AG04450 (cell line): ENCODE measurements at regions not wholly inside any gene's neighbourhood (a gene's known extent, or its start where the extent isn't known, plus 50 kb on each side); places are given as distances from the start of the nearest gene placed in this dataset.
"Not testable (repeated sequence)": the region's sequence is repeated elsewhere in the genome, so short reads cannot be mapped to it uniquely, and the experiment has no call there.

Source experiments
- CTCF ChIA-PET: fragments of 300-600, 350-600 bp; formaldehyde crosslinking; extraction: SDS; loops from one replicate; lab custom pipeline; 2022; ENCODE audit warnings: antibody characterized with exemption, inconsistent platforms; lab: Charles Lee
- POLR2A ChIA-PET: fragments of 350-600 bp; formaldehyde crosslinking; extraction: SDS; loops from one replicate; lab custom pipeline; 2021; ENCODE audit warnings: antibody characterized with exemption, inconsistent platforms; lab: Yijun Ruan, JAX
- DNase-seq: peaks from one replicate; pipeline ENCODE4 v3.0.0-alpha.2; 2011; ENCODE audit warnings: low read depth, low spot score
- H3K27ac ChIP-seq: one replicate; pipeline ENCODE4 v1.5.1; 2012; ENCODE audit warnings: low read depth, low read length, control low read depth
- H3K27me3 ChIP-seq: one replicate; pipeline ENCODE4 v1.6.0; 2012; ENCODE audit warnings: low read length; ENCODE audit not compliant: control insufficient read depth, insufficient read depth
- H3K4me3 ChIP-seq: 2 replicates; pipeline ENCODE4 v1.5.1; 2011; ENCODE audit warnings: mild to moderate bottlenecking, low read depth, low read length, control low read depth
- H3K9me3 ChIP-seq: 2 replicates; pipeline ENCODE4 v1.5.1; 2012; ENCODE audit warnings: low read length; ENCODE audit not compliant: control insufficient read depth, insufficient read depth
- CTCF ChIP-seq: IDR thresholded peaks from 2 replicates; pipeline ENCODE4 v1.5.1; 2011; ENCODE audit warnings: low read depth, low read length, control low read depth, inconsistent platforms

GRCh38 chr1:213702703-213703102 lies 285.1 kb upstream of the PROX1 start:
- Histone ChIP-seq H3K27me3 (no peaks in the 10 kb centered on the region), H3K27ac (no peak overlapping the region), H3K4me3 (no peak overlapping the region), H3K9me3 (peaks cover 15% of the 10 kb centered on the region)
- ChIA-PET CTCF (no interaction called here), POLR2A (no interaction called here)
- no peak for DNase-seq
- no peak for TF ChIP-seq CTCF

DNA sequence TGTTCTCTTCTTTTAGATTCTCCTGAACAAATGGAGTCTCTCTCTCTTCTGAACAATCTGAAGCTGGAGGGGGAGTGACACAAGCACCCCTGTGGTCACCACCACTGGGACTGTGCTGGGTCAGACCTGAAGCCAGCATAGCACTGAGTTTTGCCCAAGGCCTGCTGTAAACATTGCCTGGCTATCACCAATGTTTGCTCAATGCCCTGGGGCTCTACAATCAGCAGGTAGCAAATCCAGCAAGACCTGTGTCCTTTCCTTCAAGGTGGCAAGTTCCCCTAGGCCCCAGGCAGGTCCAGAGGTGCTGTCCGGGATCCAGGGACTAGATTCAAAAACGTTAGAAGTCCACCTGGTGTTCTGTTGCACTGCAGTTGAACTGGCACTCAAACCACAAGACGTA lies 282.8 kb upstream of the PROX1 start:
- no peak overlapping the region for H3K27ac ChIP-seq
- no peak overlapping the region for H3K4me3 ChIP-seq
- CTCF ChIA-PET, result no interaction called here
- DNase-seq, result no peak
- TF ChIP-seq CTCF, result no peak
- POLR2A ChIA-PET, result no interaction called here
- no peaks in the 10 kb centered on the region for H3K27me3 ChIP-seq
- H3K9me3 ChIP-seq, result peaks cover 15% of the 10 kb centered on the region

DNA sequence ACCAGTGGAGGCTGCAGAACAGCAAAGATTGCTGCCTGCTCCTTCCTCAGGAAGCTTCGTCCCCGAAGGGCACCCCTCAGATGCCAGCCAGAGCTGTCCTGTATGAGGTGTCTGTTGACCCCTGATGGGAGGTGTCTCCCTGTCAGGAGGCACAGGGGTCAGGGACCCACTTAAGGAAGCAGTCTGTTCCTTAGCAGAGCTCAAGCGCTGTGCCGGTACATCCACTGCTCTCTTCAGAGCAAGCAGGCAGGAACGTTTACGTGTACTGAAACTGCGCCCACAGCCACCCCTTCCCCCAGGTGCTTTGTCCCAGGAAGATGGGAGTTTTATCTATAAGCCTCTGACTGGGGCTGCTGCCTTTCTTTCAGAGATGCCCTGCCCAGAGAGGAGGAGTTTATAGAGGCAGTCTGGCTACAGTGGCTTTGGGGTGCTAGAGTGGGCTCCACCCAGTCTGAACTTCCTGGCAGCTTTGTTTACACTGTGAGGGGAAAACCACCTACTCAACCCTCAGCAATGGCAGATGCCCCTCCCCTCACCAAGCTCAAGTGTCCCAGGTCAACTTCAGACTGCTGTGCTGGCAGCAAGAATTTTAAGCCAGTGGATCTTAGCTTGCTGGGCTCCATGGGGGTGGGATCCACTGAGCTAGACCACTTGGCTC lies 275.8 kb upstream of the PROX1 start:
- H3K9me3 ChIP-seq, CTCF ChIA-PET, DNase-seq, H3K4me3 ChIP-seq, H3K27ac ChIP-seq, POLR2A ChIA-PET, H3K27me3 ChIP-seq: not testable (repeated sequence)

DNA sequence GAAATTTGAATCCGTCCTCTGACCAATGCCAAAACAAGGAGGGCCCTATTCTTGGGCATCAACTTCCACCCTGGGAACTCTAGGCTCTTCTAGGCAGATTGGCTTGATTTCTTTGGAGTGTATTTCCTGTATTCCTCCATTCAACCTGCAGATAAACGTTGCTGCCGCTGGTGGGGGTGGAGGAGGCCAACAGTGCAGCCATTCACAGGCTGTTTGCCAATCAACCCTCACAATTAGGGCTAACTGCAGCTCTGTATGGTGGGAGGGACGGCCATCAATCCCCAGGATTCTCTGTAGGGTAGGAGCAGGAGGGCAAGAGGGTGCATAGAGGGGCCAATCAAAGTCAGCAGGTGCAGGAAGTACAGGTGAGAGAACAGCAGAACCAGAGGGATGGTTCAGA lies 273.1 kb upstream of the PROX1 start:
- no peak for DNase-seq
- no peak for TF ChIP-seq CTCF
- POLR2A ChIA-PET, result no interaction called here
- Histone ChIP-seq H3K27ac (no peak overlapping the region), H3K9me3 (peaks cover 14% of the 10 kb centered on the region), H3K4me3 (no peak overlapping the region), H3K27me3 (no peaks in the 10 kb centered on the region)
- CTCF ChIA-PET, result no interaction called here

DNA sequence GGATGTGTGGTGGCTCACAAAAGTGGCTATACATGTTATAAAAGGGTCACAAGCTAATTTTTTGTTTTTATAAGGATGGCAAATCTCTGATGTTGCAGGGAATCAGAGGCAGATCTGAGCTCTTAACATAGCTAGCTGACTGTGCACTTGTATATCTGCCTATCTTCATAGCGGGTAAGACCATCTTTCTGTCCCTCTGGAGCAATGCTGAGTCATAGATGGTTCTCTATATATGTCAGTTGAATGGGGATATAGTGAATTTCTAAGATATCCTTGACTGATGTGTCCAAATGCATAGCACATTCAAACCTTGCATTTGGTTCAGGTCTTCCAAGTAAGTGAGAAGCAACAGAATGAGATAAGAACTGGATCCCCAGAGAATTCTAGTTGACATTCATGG lies 272.6 kb upstream of the PROX1 start:
- Histone ChIP-seq H3K9me3 (peaks cover 14% of the 10 kb centered on the region), H3K4me3 (no peak overlapping the region), H3K27ac (no peak overlapping the region), H3K27me3 (no peaks in the 10 kb centered on the region)
- ChIA-PET POLR2A (no interaction called here), CTCF (no interaction called here)
- no peak for DNase-seq
- TF ChIP-seq CTCF, result no peak
